OCI-LY7 (cell line): ENCODE measurements at regions not wholly inside any gene's neighbourhood (a gene's known extent, or its start where the extent isn't known, plus 50 kb on each side); places are given as distances from the start of the nearest gene placed in this dataset.

Experiments used
- BruUV-seq: library from RNA; stranded (reverse); fragments of 400-500 nt; replicated peaks from 2 replicates; lab custom pipeline; 2021; lab: Mats Ljungman, UMichigan
- CTCF ChIA-PET: fragments of 300-600 bp; sonication (Branson Sonifier 250); formaldehyde crosslinking; loops from one replicate; lab custom pipeline; 2022; ENCODE audit warnings: antibody characterized with exemption; ENCODE audit not compliant: unreplicated experiment; lab: Charles Lee
- POLR2A ChIA-PET: fragments of 300-600 bp; sonication (Branson Sonifier 250); formaldehyde crosslinking; loops from one replicate; lab custom pipeline; 2022; ENCODE audit warnings: antibody characterized with exemption; lab: Charles Lee
- DNase-seq: peaks from one replicate; pipeline ENCODE4 v3.0.0-alpha.2; 2015; ENCODE audit warnings: low spot score
- H2AFZ ChIP-seq: fragments of 200-600 bp; sonication (generic), shearing (Covaris generic); 2 replicates; pipeline ENCODE4 v1.6.1; 2014; ENCODE audit warnings: mild to moderate bottlenecking, antibody characterized with exemption, low read length, moderate library complexity
- H3K27ac ChIP-seq: fragments of 200-600 bp; sonication (generic); 2 replicates; pipeline ENCODE4 v1.5.1; 2014; ENCODE audit warnings: mixed run types, low read depth, mild to moderate bottlenecking, moderate library complexity, low read length, inconsistent platforms; ENCODE audit not compliant: poor library complexity, severe bottlenecking
- H3K36me3 ChIP-seq: fragments of 200-600 bp; sonication (generic); 2 replicates; pipeline ENCODE4 v1.6.1; 2014; ENCODE audit warnings: mild to moderate bottlenecking, antibody characterized with exemption, low read length, moderate library complexity, mixed read lengths; ENCODE audit not compliant: insufficient read depth
- H3K4me1 ChIP-seq: fragments of 200-600 bp; sonication (generic); 2 replicates; pipeline ENCODE4 v1.5.1; 2014; ENCODE audit warnings: mild to moderate bottlenecking, low read length; ENCODE audit not compliant: insufficient read depth, poor library complexity, severe bottlenecking
- H3K4me2 ChIP-seq: fragments of 200-600 bp; sonication (generic); 2 replicates; pipeline ENCODE4 v1.6.1; 2014; ENCODE audit warnings: mild to moderate bottlenecking, low read length
- H3K4me3 ChIP-seq: fragments of 200-600 bp; sonication (generic); 2 replicates; pipeline ENCODE4 v1.5.1; 2014; ENCODE audit warnings: mild to moderate bottlenecking, low read depth, low read length; ENCODE audit not compliant: poor library complexity, severe bottlenecking
- H3K79me2 ChIP-seq: fragments of 200-600 bp; sonication (generic); 2 replicates; pipeline ENCODE4 v1.6.1; 2016; ENCODE audit warnings: low read depth, mild to moderate bottlenecking, low read length, moderate library complexity, mixed read lengths; ENCODE audit not compliant: insufficient read depth
- H3K9me2 ChIP-seq: fragments of 200-600 bp; sonication (generic); 2 replicates; pipeline ENCODE4 v1.6.1; 2016; ENCODE audit warnings: mild to moderate bottlenecking, low read length, mixed read lengths; ENCODE audit not compliant: insufficient read depth
- H3K9me3 ChIP-seq: fragments of 200-600 bp; sonication (generic); 2 replicates; pipeline ENCODE4 v1.6.1; 2014; ENCODE audit warnings: mild to moderate bottlenecking, mixed run types, low read length, mixed read lengths
- H4K20me1 ChIP-seq: fragments of 200-600 bp; sonication (generic); 2 replicates; pipeline ENCODE4 v1.6.1; 2014; ENCODE audit warnings: mild to moderate bottlenecking, antibody characterized with exemption, low read length, moderate library complexity, mixed read lengths; ENCODE audit not compliant: insufficient read depth
- EZH2phosphoT487 ChIP-seq: fragments of 200-600 bp; sonication (generic); IDR thresholded peaks from 2 replicates; pipeline ENCODE4 v1.6.1; 2018; ENCODE audit warnings: low read depth, borderline replicate concordance, mild to moderate bottlenecking, mixed run types, antibody characterized with exemption, low read length, moderate library complexity, mixed read lengths
- intact Hi-C: fragments of 100-400 bp; cut with micrococcal nuclease; formaldehyde crosslinking; loops from one replicate; pipeline ENCODE4 v1.10.0; 2022; ENCODE audit not compliant: unreplicated experiment
- TF ChIP-seq, protein P1 (sequence below): fragments of 200-600 bp; sonication (generic); conservative IDR thresholded peaks from 2 replicates; pipeline ENCODE4 v1.5.1; 2014; ENCODE audit warnings: mild to moderate bottlenecking, antibody characterized with exemption, low read length, moderate library complexity, mixed read lengths

DNA sequence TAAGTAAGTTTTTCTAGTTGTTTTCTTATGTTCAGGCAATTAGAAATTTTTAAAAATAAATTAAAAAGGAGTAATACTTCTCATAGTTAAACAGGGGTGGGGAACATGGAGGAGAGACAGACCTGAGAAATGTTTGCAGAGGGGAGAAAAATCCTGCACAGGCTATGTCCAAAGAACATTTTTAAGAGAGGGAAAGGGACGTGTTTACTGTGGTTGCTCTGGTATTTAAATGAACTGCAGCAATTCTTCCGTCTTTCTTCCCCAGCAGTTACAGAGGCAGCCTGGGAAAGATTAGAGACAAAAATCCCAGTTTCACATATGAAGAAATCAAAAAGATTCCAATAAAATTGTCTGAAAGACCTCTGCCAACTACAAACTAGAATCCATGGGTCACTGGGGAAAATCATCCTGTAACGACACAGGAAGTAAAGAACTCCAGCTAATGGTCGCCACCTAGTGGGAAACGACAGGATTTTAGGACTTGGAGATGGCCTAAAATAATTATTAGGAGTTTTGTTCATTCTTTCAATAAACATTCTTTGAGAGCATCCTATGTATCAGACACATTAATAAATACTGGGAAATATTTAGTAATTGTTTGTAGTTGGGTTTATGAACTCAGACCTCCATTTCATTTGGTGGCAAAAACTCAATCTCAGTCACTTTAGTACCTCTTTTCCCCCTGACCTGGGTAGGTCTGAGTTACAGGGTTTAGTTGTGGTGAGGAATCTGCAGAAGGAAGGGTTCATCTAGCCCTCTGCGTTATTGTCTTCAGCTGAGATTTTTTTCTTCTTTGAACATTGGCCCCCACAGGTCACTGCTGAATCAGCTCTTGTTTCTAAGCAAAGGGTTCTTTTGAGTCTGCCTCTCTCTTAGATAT lies 69.9 kb upstream of the GOLIM4 start:
- H3K27ac ChIP-seq = peak overlapping the region; percentile 4
- peak; percentile 84 for DNase-seq
- BruUV-seq = no TSS peak
- H3K9me3 ChIP-seq = no peaks in the 10 kb centered on the region; the same call in 1 of the 2 replicates
- no peaks in the 10 kb centered on the region for H3K36me3 ChIP-seq
- no peaks in the 10 kb centered on the region for H4K20me1 ChIP-seq
- H3K4me3 ChIP-seq = peak overlapping the region; percentile 26
- peaks cover 27% of the 10 kb centered on the region for H3K4me1 ChIP-seq
- TF ChIP-seq EZH2phosphoT487 = no peak
- TF ChIP-seq, protein P1, sequence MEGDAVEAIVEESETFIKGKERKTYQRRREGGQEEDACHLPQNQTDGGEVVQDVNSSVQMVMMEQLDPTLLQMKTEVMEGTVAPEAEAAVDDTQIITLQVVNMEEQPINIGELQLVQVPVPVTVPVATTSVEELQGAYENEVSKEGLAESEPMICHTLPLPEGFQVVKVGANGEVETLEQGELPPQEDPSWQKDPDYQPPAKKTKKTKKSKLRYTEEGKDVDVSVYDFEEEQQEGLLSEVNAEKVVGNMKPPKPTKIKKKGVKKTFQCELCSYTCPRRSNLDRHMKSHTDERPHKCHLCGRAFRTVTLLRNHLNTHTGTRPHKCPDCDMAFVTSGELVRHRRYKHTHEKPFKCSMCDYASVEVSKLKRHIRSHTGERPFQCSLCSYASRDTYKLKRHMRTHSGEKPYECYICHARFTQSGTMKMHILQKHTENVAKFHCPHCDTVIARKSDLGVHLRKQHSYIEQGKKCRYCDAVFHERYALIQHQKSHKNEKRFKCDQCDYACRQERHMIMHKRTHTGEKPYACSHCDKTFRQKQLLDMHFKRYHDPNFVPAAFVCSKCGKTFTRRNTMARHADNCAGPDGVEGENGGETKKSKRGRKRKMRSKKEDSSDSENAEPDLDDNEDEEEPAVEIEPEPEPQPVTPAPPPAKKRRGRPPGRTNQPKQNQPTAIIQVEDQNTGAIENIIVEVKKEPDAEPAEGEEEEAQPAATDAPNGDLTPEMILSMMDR = peak; percentile 96
- no peaks in the 10 kb centered on the region for H3K79me2 ChIP-seq
- H3K4me2 ChIP-seq = peak overlapping the region; percentile 61
- intact Hi-C loops = loop anchor here (1.0 to 10.0 kb wide), 4 partner anchors 41 to 321 kb away; partner anchors contain the start of gene GOLIM4
- no peaks in the 10 kb centered on the region for H3K9me2 ChIP-seq
- CTCF ChIA-PET = interaction anchor here (1.1 to 1.3 kb wide), 3 partner anchors 30 to 114 kb away, joined by 3 to 6 read pairs (median 3); no protein-coding TSS in a partner anchor
- H2AFZ ChIP-seq = peak overlapping the region; percentile 98
- POLR2A ChIA-PET = interaction anchor here (0.5 to 2.9 kb wide), 13 partner anchors 9 to 135 kb away, joined by 3 to 13 read pairs (median 4); no protein-coding TSS in a partner anchor

GRCh38 chr3:168162172-168162571 lies 66.4 kb upstream of the GOLIM4 start:
- no peak overlapping the region for H3K4me3 ChIP-seq
- ChIA-PET CTCF (no interaction called here), POLR2A (no interaction called here)
- intact Hi-C loops = loop anchor here (10.0 kb wide), 1 partner anchor 317 kb away; no protein-coding TSS in a partner anchor
- H3K9me2 ChIP-seq = no peaks in the 10 kb centered on the region
- no peak for DNase-seq
- H3K79me2 ChIP-seq = no peaks in the 10 kb centered on the region
- TF ChIP-seq, protein P1 = no peak
- no peak for TF ChIP-seq EZH2phosphoT487
- H3K27ac ChIP-seq = no peak overlapping the region
- no peaks in the 10 kb centered on the region for H4K20me1 ChIP-seq
- no TSS peak for BruUV-seq
- H3K36me3 ChIP-seq = no peaks in the 10 kb centered on the region
- 0 out of 2 replicates have a peak overlapping the region, but pooled peaks have one; percentile 14 for H2AFZ ChIP-seq
- no peak overlapping the region for H3K4me2 ChIP-seq
- H3K4me1 ChIP-seq = peaks cover 24% of the 10 kb centered on the region
- H3K9me3 ChIP-seq = no peaks in the 10 kb centered on the region; the same call in 1 of the 2 replicates
